ENCODE measurements at regions not wholly inside any gene's neighbourhood (a gene's known extent, or its start where the extent isn't known, plus 50 kb on each side); places are given as distances from the start of the nearest gene placed in this dataset.

DNA sequence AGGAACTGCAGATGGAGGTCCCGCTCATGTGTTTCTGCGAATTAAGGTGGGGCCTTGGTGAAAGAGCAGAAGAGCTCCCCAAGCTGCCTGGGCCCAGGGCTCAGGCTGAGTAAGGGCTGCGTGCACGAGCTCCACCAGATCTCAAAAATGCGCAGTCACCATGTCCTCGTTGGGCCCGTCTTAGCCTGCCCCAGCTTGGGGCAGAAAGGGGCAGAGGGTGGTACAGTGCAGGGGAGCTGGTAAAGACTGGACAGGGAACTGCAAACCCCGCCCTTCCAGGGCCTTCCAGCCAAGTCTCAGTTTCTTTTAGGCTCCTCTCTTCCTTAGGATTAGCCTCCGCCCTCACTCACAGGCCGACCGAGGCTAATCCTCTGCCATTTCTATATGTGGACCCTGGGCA lies 101.6 kb downstream of the FOXF2 start:
- peaks cover 0 to 4% (median 0%) of the 10 kb centered on the region in 5 donors for H3K27me3 Mint-ChIP-seq
- no peak for ATAC-seq

DNA sequence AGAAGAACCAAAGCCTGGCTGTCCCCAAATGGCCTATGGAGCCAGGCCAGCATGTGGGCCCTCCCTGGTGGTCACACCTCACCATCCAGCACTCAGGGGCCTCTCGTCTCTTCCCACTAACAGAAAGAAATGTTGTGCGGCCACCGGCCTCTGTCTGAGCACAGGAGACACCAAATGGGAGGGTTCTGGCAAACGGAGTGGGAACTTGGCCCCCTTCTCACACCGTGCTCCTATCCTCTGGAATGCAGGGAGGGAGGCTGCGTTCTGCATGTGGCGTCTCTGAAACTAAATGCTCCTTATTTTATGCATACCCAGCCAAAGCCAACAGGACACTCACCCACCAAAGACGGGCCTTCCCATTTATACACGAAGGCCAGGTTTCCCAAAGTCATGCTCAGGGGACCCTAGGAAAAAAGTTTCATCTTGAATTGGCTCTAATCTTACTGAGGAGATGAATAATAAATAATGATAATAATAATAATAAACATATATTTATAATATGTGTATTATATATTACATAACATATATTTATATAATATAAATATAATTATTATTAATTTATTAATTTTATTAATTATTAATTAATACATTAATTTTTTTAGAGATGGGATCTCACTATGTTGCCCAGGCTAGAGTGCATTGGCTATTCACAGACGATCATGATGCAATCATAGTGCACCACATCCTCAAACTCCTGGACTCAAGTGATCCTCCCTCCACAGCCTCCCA lies 102.4 kb downstream of the FOXF2 start:
- no peak for DNase-seq
- Mint-ChIP-seq H3K27ac (no peak overlapping the region), H3K4me3 (no peak overlapping the region), H3K4me1 (no peaks in the 10 kb centered on the region), H3K9me3 (peaks cover 0 to 14% (median 0%) of the 10 kb centered on the region in 9 donors), H3K27me3 (peaks cover 0 to 6% (median 2%) of the 10 kb centered on the region in 5 donors), H3K36me3 (peaks cover 0 to 5% (median 0%) of the 10 kb centered on the region in 3 donors)
- POLR2A ChIA-PET = no interaction called here
- ATAC-seq = no peak

More for the DNA sequence above, 101.6 kb downstream of the FOXF2 start:
- no peak overlapping the region for H3K4me3 Mint-ChIP-seq
- no peak for DNase-seq
- no peaks in the 10 kb centered on the region for H3K4me1 Mint-ChIP-seq
- POLR2A ChIA-PET = no interaction called here
- H3K9me3 Mint-ChIP-seq = peaks cover 0 to 6% (median 0%) of the 10 kb centered on the region in 9 donors
- no peak overlapping the region for H3K27ac Mint-ChIP-seq
- no peaks in the 10 kb centered on the region for H3K36me3 Mint-ChIP-seq

DNA sequence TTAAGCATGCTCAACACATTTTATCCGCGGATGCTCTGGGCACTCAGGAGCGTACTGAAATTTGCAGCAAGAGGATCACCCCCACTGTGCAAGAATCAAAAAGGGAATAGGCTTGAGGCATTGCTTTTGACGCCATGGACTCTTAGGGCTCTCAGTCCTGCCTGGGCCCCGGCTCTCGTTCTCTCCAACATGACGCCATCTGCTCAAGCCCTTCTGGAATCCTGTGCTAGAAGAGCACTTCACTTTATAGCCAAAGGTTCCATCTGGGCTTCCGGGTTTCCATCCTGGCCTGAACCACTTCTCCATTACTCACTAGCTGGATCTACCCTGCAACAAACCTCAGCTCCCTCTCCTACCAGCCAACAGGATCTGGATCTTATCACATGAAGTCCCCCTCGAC lies 105.3 kb downstream of the FOXF2 start:
- no peaks in the 10 kb centered on the region for H3K4me1 Mint-ChIP-seq
- H3K9me3 Mint-ChIP-seq = peaks cover 0 to 16% (median 0%) of the 10 kb centered on the region in 9 donors
- no peak overlapping the region for H3K27ac Mint-ChIP-seq
- H3K36me3 Mint-ChIP-seq = peaks cover 0 to 5% (median 0%) of the 10 kb centered on the region in 3 donors
- no peak overlapping the region for H3K4me3 Mint-ChIP-seq
- peaks cover 0 to 10% (median 4%) of the 10 kb centered on the region in 5 donors for H3K27me3 Mint-ChIP-seq
- DNase-seq (no peak), ATAC-seq (no peak)
- POLR2A ChIA-PET = no interaction called here

DNA sequence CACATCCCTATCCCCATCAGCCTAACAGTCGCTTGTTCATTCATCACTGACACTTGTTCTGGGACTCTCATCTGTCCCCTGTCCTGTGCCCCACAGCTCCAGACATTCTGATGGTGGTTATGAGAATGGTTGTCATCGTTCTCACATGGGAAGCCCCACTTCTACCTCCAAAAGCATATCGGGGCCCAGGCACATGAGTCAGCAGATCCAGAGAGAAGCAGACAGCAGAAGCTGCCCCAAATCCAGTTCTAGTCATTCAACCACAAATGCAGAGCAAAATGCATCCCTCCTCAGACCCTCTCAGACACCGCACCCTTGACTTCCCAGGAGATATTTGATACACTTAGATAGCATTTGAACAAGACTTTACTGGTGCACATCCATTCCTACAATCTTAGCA lies 106.0 kb downstream of the FOXF2 start:
- no peak for ATAC-seq
- H3K27me3 Mint-ChIP-seq = peaks cover 0 to 10% (median 4%) of the 10 kb centered on the region in 5 donors
- H3K4me1 Mint-ChIP-seq = no peaks in the 10 kb centered on the region
- peaks cover 0 to 5% (median 0%) of the 10 kb centered on the region in 3 donors for H3K36me3 Mint-ChIP-seq
- H3K9me3 Mint-ChIP-seq = peaks cover 0 to 16% (median 0%) of the 10 kb centered on the region in 9 donors
- DNase-seq = no peak
- no peak overlapping the region for H3K27ac Mint-ChIP-seq
- POLR2A ChIA-PET = no interaction called here
- no peak overlapping the region for H3K4me3 Mint-ChIP-seq

DNA sequence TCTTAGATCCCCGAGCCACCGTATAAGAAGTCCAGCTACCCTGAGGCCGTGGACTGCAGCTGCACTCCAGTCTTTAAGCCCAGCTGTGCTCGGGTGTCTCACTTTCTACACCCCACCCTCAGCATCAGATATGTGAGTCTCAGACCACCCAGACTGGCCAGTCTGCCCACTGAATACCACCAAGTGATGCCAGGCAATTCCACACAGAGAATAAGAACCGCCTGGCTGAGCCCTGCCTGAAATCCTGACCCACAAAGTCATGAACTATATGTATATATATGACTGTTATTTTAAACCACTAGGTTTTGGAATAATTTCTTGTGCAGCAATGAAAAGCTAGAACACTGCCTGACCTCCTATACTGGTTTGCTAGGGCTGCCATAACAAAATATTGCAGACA lies 106.7 kb downstream of the FOXF2 start:
- no peak for ATAC-seq
- POLR2A ChIA-PET = no interaction called here
- H3K4me1 Mint-ChIP-seq = no peaks in the 10 kb centered on the region
- peaks cover 0 to 16% (median 0%) of the 10 kb centered on the region in 9 donors for H3K9me3 Mint-ChIP-seq
- no peak overlapping the region for H3K27ac Mint-ChIP-seq
- H3K36me3 Mint-ChIP-seq = peaks cover 0 to 5% (median 0%) of the 10 kb centered on the region in 3 donors
- H3K27me3 Mint-ChIP-seq = peaks cover 0 to 15% (median 9%) of the 10 kb centered on the region in 5 donors
- no peak overlapping the region for H3K4me3 Mint-ChIP-seq
- DNase-seq = no peak

DNA sequence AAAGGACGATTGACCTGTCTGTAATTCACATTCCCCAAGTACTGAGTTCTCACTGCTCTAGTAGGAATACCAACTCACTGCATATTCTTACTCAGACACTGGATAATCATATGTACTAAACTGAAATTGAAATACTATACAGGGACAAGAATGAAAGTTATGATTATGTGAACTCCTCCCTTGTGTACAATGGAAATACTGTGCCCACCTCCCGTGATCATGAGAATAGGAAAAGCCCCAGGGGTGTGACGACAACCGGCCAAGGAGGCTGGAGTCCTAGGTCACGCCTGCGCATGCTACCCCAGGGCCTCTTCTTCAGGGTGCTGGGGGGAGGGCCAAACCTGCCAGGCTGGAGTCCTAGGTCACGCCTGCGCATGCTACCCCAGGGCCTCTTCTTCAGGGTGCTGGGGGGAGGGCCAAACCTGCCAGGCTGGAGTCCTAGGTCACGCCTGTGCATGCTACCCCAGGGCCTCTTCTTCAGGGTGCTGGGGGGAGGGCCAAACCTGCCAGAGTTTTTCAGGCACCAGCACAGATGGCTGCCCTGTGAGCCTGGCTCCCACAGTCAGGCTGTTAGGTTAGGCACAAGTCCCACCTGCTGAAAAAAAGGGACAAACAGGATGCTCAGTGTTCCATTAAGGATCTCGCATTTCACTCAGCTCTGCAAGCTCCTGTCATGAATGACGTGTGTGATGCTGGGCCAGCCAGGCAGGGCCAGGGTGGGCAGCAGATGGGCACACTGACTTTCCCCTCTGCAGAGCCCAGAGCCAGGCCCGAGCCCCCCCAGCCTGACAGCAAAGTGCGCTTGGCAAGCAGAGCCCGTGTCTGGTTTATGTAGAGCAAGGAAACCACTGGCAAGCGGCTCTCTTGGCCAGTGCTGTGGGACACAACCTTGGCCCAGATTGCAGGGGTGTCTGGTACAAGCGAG lies 107.7 kb downstream of the FOXF2 start:
- DNase-seq = no peak
- Mint-ChIP-seq H3K27ac (no peak overlapping the region), H3K27me3 (peaks cover 2 to 25% (median 14%) of the 10 kb centered on the region in 5 donors), H3K4me1 (no peaks in the 10 kb centered on the region), H3K9me3 (peaks cover 0 to 16% (median 0%) of the 10 kb centered on the region in 9 donors), H3K36me3 (peaks cover 0 to 5% (median 0%) of the 10 kb centered on the region in 3 donors), H3K4me3 (no peak overlapping the region)
- ATAC-seq = no peak
- POLR2A ChIA-PET = no interaction called here

DNA sequence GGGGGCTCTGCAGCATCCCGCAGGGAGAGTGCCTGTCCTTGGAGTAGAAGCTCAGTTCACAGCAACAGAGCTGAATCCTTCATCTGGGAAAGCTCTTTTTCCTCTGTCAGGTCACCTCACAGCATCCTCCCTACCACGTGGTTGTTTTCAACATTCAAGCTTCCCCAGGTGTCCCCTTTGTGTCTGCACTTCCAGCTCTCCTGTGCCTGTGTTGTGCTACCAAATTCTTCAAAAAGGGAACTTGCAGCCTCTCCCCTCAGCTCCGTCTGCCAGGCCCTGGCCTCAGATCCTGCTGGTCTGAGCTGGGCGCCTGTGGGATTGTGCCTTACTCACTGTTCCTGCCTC lies 108.4 kb downstream of the FOXF2 start:
- ATAC-seq = no peak
- Mint-ChIP-seq H3K27ac (no peak overlapping the region), H3K36me3 (peaks cover 0 to 5% (median 0%) of the 10 kb centered on the region in 3 donors), H3K4me3 (no peak overlapping the region), H3K9me3 (peaks cover 0 to 16% (median 0%) of the 10 kb centered on the region in 9 donors), H3K4me1 (no peaks in the 10 kb centered on the region), H3K27me3 (peaks cover 2 to 28% (median 14%) of the 10 kb centered on the region in 5 donors)
- POLR2A ChIA-PET = no interaction called here
- DNase-seq = no peak

DNA sequence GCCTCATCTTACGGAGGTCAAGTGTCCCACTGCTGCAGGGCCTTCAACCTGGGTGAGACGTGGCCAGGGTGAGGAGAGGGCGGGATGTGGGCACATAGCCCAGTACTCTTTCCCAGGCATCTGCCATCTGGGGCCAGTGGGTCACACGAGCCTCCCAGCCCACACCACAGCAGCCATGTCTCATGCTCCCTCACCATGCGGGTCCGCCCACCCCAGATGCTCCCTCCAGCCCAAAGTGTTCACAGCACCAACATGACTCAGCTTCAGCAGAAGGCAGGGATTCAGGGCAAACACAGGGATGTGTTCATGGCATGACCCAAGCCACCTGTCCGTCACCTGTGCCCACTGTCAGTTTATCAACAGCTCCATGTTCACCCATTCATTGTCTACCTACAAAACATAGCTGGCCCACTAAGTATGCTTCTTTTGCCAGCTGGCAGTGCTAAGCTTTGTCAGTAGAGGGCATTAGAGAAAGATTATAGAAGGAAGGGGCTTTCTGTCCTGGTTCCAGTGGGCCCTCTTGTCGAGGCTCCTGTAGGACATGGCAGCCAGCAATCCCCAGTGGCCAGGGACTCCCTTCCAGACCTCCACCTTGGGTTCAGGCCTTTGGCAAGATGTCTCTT lies 109.2 kb downstream of the FOXF2 start:
- DNase-seq = no peak
- Mint-ChIP-seq H3K4me3 (no peak overlapping the region), H3K27ac (no peak overlapping the region), H3K36me3 (peaks cover 0 to 5% (median 0%) of the 10 kb centered on the region in 3 donors), H3K4me1 (no peaks in the 10 kb centered on the region), H3K27me3 (peaks cover 2 to 28% (median 14%) of the 10 kb centered on the region in 5 donors), H3K9me3 (peaks cover 0 to 16% (median 0%) of the 10 kb centered on the region in 9 donors)
- ATAC-seq = no peak
- POLR2A ChIA-PET = interaction anchor here (0.7 kb wide), 1 partner anchor 36 kb away, joined by 3 read pairs; no protein-coding TSS in a partner anchor

DNA sequence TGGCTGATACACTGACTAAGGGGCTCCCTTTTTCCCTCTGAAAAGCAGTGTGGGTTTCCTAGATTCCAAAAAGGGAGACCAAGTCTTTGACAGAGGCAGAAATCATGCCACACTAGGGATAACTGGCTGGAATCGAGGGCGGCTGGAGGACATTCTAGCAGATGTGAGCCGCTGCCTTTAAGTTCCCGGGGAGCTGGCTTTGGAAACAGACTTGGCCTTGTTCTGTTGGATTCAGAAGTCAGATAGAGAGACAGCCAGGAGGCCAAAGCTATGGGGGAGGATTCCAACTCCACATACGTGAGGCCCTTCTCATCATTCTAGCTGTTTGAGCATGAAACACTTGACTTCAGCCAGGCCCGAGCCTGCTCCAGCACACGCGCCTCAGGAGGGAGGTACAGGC lies 109.9 kb upstream of the FOXC1 start:
- Mint-ChIP-seq H3K36me3 (peaks cover 0 to 5% (median 0%) of the 10 kb centered on the region in 3 donors), H3K9me3 (peaks cover 0 to 16% (median 0%) of the 10 kb centered on the region in 9 donors), H3K4me1 (no peaks in the 10 kb centered on the region), H3K4me3 (no peak overlapping the region), H3K27ac (no peak overlapping the region), H3K27me3 (peaks cover 2 to 28% (median 14%) of the 10 kb centered on the region in 5 donors)
- DNase-seq (no peak), ATAC-seq (no peak)
- POLR2A ChIA-PET = no interaction called here

DNA sequence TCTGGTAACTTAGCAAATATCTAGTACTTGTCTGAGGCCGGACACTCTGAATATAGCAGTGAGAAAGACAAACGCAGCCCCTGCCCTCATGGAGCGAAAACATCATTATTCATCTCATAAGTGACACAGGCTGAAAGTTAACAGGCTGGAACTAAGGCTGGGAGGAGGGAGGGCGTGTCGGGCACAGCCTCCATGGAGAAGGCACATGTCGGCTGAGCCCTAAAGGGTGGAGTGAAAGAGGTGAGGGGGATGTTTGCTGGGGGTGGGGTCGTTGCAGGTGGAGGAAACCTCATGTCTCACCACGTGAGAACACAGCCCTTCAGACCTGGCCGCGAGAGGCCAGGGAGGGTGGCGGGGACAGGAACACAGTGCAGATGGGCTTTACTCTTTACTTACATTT lies 108.8 kb upstream of the FOXC1 start:
- Mint-ChIP-seq H3K36me3 (peaks cover 0 to 5% (median 0%) of the 10 kb centered on the region in 3 donors), H3K4me3 (no peak overlapping the region), H3K27me3 (peaks cover 2 to 38% (median 11%) of the 10 kb centered on the region in 5 donors), H3K27ac (no peak overlapping the region), H3K9me3 (peaks cover 0 to 11% (median 0%) of the 10 kb centered on the region in 9 donors), H3K4me1 (no peaks in the 10 kb centered on the region)
- POLR2A ChIA-PET = no interaction called here
- no peak for DNase-seq
- no peak for ATAC-seq

DNA sequence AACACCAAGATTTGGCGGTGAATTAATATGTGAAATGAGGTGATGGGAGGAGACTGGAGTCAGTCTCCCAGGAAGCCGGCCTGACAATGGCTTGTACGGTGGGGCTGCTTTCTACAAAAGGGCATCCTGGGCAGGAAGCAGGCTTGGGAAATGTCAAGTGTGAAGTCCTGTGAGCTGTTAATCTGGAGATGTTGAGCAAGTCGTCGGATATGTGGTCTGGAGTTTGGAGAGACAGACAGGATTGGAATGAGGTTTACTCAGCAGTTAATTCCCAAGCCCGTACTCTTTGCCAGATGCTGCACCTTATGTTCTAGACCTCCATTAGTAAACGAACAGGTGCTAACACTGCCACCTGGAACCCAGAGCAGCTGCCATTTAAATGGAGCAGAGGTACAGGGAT lies 107.7 kb upstream of the FOXC1 start:
- Mint-ChIP-seq H3K27ac (no peak overlapping the region), H3K9me3 (no peaks in the 10 kb centered on the region), H3K27me3 (peaks cover 0 to 49% (median 15%) of the 10 kb centered on the region in 5 donors), H3K4me3 (no peak overlapping the region), H3K4me1 (no peaks in the 10 kb centered on the region), H3K36me3 (no peaks in the 10 kb centered on the region)
- no peak for ATAC-seq
- no peak for DNase-seq
- POLR2A ChIA-PET = no interaction called here

DNA sequence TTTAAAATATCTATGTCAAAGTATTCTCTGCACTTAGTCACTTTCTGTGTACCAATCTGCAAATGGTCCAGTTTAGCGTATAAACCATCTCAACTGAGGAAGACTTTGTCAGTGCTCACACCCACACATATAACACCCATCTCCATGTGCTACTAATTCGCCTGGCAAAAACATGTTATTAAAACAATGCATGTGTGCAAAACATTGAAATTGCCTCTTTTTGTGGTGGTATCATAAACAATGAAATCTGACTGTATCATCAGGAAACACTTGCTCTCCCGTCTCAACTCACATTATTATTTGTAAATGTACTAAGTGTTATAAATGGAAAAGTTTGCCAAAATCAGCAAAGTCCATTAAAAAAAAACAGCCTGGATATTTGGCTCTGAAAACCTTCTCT lies 105.9 kb upstream of the FOXC1 start:
- Mint-ChIP-seq H3K9me3 (peaks cover 0 to 9% (median 0%) of the 10 kb centered on the region in 9 donors), H3K4me3 (no peak overlapping the region), H3K36me3 (no peaks in the 10 kb centered on the region), H3K27me3 (peaks cover 0 to 39% (median 15%) of the 10 kb centered on the region in 5 donors), H3K27ac (no peak overlapping the region), H3K4me1 (no peaks in the 10 kb centered on the region)
- POLR2A ChIA-PET = no interaction called here
- DNase-seq (no peak), ATAC-seq (no peak)

Measured in naive thymus-derived CD8-positive, alpha-beta T cell (primary cell).